ENCODE measurements at regions not wholly inside any gene's neighbourhood (a gene's known extent, or its start where the extent isn't known, plus 50 kb on each side); places are given as distances from the start of the nearest gene placed in this dataset.
"Not testable (repeated sequence)": the region's sequence is repeated elsewhere in the genome, so short reads cannot be mapped to it uniquely, and the experiment has no call there.

GRCh38 chr1:83474946-83475345 lies 524.0 kb downstream of the TTLL7 start:
- not testable (repeated sequence) for TF ChIP-seq CTCF, EZH2 (IDR thresholded peaks at IDR 0.05)
